Right cardiac atrium (tissue), 5 donors: ENCODE measurements at regions not wholly inside any gene's neighbourhood (a gene's known extent, or its start where the extent isn't known, plus 50 kb on each side); places are given as distances from the start of the nearest gene placed in this dataset.
"Not testable (repeated sequence)": the region's sequence is repeated elsewhere in the genome, so short reads cannot be mapped to it uniquely, and the experiment has no call there.

Experiments used
- ATAC-seq, 2 donors: fragments of 200-7000 bp; cut with Tn5 transposase; one replicate each; pipeline versions ENCODE4 v1.8.0 to v1.9.1; 2020; ENCODE audit warnings: moderate library complexity in 2 of 2, mild to moderate bottlenecking in 1 of 2
- DNase-seq, 3 donors: peaks; one replicate each; pipeline ENCODE4 v3.0.0-alpha.2; 2020
- H3K27ac ChIP-seq: one replicate; pipeline ENCODE4 v1.5.1; 2013; ENCODE audit warnings: mild to moderate bottlenecking, low read length, control low read depth, moderate library complexity
- H3K27me3 ChIP-seq: one replicate; pipeline ENCODE4 v1.6.1; 2013; ENCODE audit not compliant: control insufficient read depth, insufficient read depth
- H3K4me1 ChIP-seq: one replicate; pipeline ENCODE4 v1.6.1; 2013; ENCODE audit warnings: low read length; ENCODE audit not compliant: control insufficient read depth, insufficient read depth
- H3K4me3 ChIP-seq: one replicate; pipeline ENCODE4 v1.5.1; 2013; ENCODE audit warnings: low read length, control low read depth
- H3K9me3 ChIP-seq: one replicate; pipeline ENCODE4 v1.6.1; 2013; ENCODE audit warnings: low read length; ENCODE audit not compliant: control insufficient read depth
- WGBS: extraction: QIAGEN DNeasy Blood & Tissue Kit; methylation state at CpG from one replicate; pipeline ENCODE4 v1.1.7; 2013; 5-methylcytosine and 5-hydroxymethylcytosine counted together
- intact Hi-C, 4 donors: fragments of 100-400 bp; cut with DNase I; formaldehyde crosslinking; loops; one replicate each; pipeline versions ENCODE4 v1.11.0 to v1.14.0; 2022 to 2023
- donor health status: healthy with polysubstance abuse.
- donor health status: DM: no; HTN: yes; CAD: no.
- donor health status: DM: no; HTN: no; CAD: no.
- donor health status: DM: no; HTN: yes; CAD: no; lungs with severe emphysema.
- donor health status: DM: yes; HTN: yes; CAD: no.

DNA sequence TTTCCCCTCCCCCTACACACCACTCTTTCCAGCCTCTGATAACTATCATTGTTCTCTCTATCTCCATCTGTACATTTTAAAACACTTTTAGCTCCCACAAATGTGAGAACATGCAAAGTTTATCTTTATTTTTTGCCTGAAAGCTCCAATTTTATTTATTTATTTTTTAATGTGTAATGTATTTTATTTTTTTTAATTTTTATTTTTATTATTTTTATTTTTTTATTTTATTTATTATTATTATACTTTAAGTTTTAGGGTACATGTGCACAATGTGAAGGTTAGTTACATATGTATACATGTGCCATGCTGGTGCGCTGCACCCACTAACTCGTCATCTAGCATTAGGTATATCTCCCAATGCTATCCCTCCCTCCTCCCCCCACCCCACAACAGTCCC lies 340.3 kb upstream of the RIOK2 start:
- no CpG with 5 or more reads among the region's 2 CpGs for WGBS
- H3K4me1 ChIP-seq, H3K27me3 ChIP-seq, ATAC-seq, H3K27ac ChIP-seq, DNase-seq, intact Hi-C loops, H3K4me3 ChIP-seq, H3K9me3 ChIP-seq: not testable (repeated sequence)

- DNase-seq (no peak), ATAC-seq (no peak)
- no peaks in the 10 kb centered on the region for H3K4me1 ChIP-seq
- no peak overlapping the region for H3K4me3 ChIP-seq
- WGBS = 74% methylated on average over 2 of the region's 2 CpGs
- intact Hi-C loops = no loop called here
- no peaks in the 10 kb centered on the region for H3K27me3 ChIP-seq
- no peaks in the 10 kb centered on the region for H3K9me3 ChIP-seq
- H3K27ac ChIP-seq = no peak overlapping the region
Measured at GRCh38 chr5:97525780-97526179, 342.7 kb upstream of the RIOK2 start.

DNA sequence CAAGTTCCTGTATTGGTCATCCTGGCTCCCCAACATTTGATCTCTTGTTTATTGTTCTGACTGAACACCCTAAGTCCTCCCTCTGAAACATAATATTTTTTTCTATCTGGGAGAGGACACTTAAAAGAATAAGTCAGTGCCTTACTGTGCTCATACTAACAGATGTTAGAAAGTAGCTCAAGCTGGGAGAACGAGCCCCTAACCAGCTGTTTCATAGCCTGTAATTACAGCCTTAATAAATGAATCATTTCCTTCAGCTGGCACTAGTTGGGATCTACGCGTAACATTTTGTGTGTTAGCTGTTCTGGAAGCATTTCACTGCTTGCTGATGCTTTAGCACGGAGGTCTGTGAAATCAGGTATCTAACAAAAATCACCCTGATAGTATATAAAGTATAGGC lies 345.9 kb upstream of the RIOK2 start:
- DNase-seq (no peak), ATAC-seq (peak in 1 of 2 donors; percentile 28)
- no peaks in the 10 kb centered on the region for H3K27me3 ChIP-seq
- intact Hi-C loops = no loop called here
- 42% methylated on average over 4 of the region's 4 CpGs for WGBS
- no peaks in the 10 kb centered on the region for H3K9me3 ChIP-seq
- no peak overlapping the region for H3K4me3 ChIP-seq
- no peak overlapping the region for H3K27ac ChIP-seq
- no peaks in the 10 kb centered on the region for H3K4me1 ChIP-seq

DNA sequence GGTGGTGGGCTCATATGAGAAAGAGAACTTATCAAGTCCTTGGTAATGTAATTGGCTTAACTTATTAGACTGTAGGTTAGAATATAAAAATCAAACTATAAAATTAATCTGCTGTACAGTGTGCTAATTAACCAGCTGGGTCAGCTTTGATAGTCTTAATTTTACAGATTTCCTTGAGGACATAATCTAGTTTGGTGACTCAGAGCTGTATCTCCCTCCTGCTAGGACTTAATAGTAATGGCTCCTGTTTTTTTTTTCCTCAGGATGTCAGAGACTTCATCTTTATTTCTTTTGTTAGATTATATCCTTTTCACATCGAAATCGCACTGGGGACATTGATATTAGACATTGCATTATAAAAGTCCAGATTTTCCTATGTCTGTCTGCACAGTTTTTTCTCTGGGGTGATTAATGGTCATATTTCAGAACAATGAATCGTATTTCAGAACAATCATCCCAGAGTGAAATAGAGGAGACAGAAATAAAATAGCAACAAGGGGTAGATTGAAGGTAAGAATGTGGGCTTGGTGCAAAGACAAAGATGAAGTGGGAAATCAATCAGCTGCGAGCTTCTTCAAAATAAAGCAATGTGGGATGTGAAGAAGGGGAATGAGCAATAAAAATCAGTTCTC lies 346.4 kb upstream of the RIOK2 start:
- Histone ChIP-seq H3K4me1 (no peaks in the 10 kb centered on the region), H3K27ac (no peak overlapping the region), H3K4me3 (no peak overlapping the region), H3K9me3 (no peaks in the 10 kb centered on the region), H3K27me3 (no peaks in the 10 kb centered on the region)
- 47% methylated on average over 4 of the region's 4 CpGs for WGBS
- ATAC-seq (no peak), DNase-seq (no peak)
- intact Hi-C loops = no loop called here

GRCh38 chr5:97531549-97531948 lies 348.5 kb upstream of the RIOK2 start:
- H3K4me3 ChIP-seq = no peak overlapping the region
- intact Hi-C loops = loop anchor here in 2 of 4 donors (5.0 to 10.0 kb wide), 3 partner anchors 104 to 299 kb away; no protein-coding TSS in a partner anchor
- H3K27me3 ChIP-seq = no peaks in the 10 kb centered on the region
- no peaks in the 10 kb centered on the region for H3K4me1 ChIP-seq
- DNase-seq (no peak), ATAC-seq (no peak)
- no peaks in the 10 kb centered on the region for H3K9me3 ChIP-seq
- WGBS = 69% methylated on average over 2 of the region's 2 CpGs
- H3K27ac ChIP-seq = no peak overlapping the region

DNA sequence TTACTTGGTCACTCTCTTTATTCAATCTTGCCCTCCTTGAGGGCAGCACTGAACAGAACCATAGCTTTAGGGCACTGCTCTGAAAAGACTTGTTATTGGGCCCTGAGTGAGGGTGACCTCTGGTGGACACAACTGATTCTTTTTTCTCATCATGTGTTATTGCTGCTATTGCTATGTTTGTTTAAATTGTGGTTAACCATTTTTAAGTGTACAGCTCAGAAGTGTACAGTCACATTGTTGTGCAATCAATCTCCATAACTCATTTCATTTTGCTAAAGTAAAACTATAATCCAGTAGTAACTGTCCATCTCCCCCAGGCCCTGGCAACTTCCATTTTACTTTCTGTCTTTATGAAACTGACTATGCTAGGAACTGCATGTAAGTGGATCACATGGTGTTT lies 351.1 kb upstream of the RIOK2 start:
- H3K4me1 ChIP-seq = no peaks in the 10 kb centered on the region
- no peak overlapping the region for H3K27ac ChIP-seq
- no peak overlapping the region for H3K4me3 ChIP-seq
- no peaks in the 10 kb centered on the region for H3K9me3 ChIP-seq
- intact Hi-C loops = loop anchor here in 2 of 4 donors (5.0 to 10.0 kb wide), 3 partner anchors 107 to 302 kb away; no protein-coding TSS in a partner anchor
- no peak for DNase-seq
- ATAC-seq = peak; percentile 82 to 84
- H3K27me3 ChIP-seq = no peaks in the 10 kb centered on the region

DNA sequence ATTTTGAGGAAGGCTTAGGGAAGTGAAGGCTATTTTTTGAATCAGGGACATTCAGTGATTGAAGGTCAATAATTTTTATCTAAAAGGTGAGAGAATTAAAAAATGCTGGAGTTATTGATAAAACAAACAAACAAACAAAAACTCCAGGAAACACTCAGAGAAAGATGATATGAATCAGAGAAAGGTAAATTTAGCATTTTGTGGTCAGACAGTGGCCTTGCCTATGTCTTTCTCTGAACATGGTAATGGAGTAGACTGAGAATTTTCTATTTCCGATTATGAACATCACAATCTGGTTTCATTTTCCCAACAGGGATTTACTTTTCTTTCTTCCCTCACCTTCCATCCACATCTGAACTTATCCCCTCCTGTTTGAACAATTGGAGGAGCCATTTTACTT lies 353.6 kb upstream of the RIOK2 start:
- ATAC-seq (no peak), DNase-seq (no peak)
- intact Hi-C loops = loop anchor here in 2 of 4 donors (5.0 to 10.0 kb wide), 2 partner anchors 99 to 302 kb away; no protein-coding TSS in a partner anchor
- Histone ChIP-seq H3K4me1 (no peaks in the 10 kb centered on the region), H3K27ac (no peak overlapping the region), H3K9me3 (no peaks in the 10 kb centered on the region), H3K27me3 (no peaks in the 10 kb centered on the region), H3K4me3 (no peak overlapping the region)
- 87% methylated on average over 1 of the region's 1 CpG for WGBS

DNA sequence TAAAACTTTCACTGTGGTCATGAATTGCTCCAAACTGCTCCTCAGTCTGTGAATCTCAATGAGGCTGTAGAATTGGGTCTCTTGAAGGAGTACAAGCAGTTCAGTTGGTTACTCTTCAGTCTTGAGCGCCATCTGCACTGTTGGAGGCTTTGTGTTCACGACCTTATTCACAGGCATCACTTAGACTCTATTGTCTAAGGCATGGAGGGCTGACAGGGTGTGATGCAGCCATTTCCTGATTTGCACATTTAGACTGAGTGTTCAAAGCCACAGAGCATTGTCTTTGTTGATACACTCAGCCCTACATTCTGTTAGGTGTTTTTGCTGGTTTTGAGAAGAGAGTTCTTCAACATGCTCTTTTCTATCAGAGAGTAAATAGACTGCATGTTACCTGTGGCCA lies 355.9 kb upstream of the RIOK2 start:
- WGBS = 58% methylated on average over 2 of the region's 2 CpGs
- intact Hi-C loops = loop anchor here in 2 of 4 donors (5.0 to 10.0 kb wide), 2 partner anchors 102 to 304 kb away; no protein-coding TSS in a partner anchor
- Histone ChIP-seq H3K4me3 (no peak overlapping the region), H3K9me3 (no peaks in the 10 kb centered on the region), H3K27ac (no peak overlapping the region), H3K4me1 (no peaks in the 10 kb centered on the region), H3K27me3 (no peaks in the 10 kb centered on the region)
- no peak for ATAC-seq
- DNase-seq = no peak

GRCh38 chr5:97541864-97542263 lies 358.8 kb upstream of the RIOK2 start:
- no peaks in the 10 kb centered on the region for H3K9me3 ChIP-seq
- no peak overlapping the region for H3K27ac ChIP-seq
- 92% methylated on average over 20 of the region's 20 CpGs for WGBS
- ATAC-seq (no peak), DNase-seq (peak in 1 of 3 donors; percentile 44)
- H3K4me1 ChIP-seq = no peaks in the 10 kb centered on the region
- no peaks in the 10 kb centered on the region for H3K27me3 ChIP-seq
- intact Hi-C loops = no loop called here
- H3K4me3 ChIP-seq = no peak overlapping the region

GRCh38 chr5:97542469-97542868 lies 359.4 kb upstream of the RIOK2 start:
- Histone ChIP-seq H3K27ac (no peak overlapping the region), H3K9me3 (no peaks in the 10 kb centered on the region), H3K4me3 (no peak overlapping the region), H3K27me3 (no peaks in the 10 kb centered on the region), H3K4me1 (no peaks in the 10 kb centered on the region)
- ATAC-seq = no peak
- intact Hi-C loops = no loop called here
- DNase-seq = no peak
- 96% methylated on average over 1 of the region's 1 CpG for WGBS

- no peaks in the 10 kb centered on the region for H3K4me1 ChIP-seq
- no peak overlapping the region for H3K4me3 ChIP-seq
- H3K27me3 ChIP-seq = no peaks in the 10 kb centered on the region
- ATAC-seq (no peak), DNase-seq (no peak)
- intact Hi-C loops = no loop called here
- no peaks in the 10 kb centered on the region for H3K9me3 ChIP-seq
- 37% methylated on average over 4 of the region's 4 CpGs for WGBS
- H3K27ac ChIP-seq = no peak overlapping the region
Measured at GRCh38 chr5:97543166-97543565, 360.1 kb upstream of the RIOK2 start.

GRCh38 chr5:97544240-97544639 lies 361.2 kb upstream of the RIOK2 start:
- intact Hi-C loops = no loop called here
- no peak for DNase-seq
- Histone ChIP-seq H3K27me3 (no peaks in the 10 kb centered on the region), H3K27ac (no peak overlapping the region), H3K4me3 (no peak overlapping the region), H3K9me3 (no peaks in the 10 kb centered on the region), H3K4me1 (no peaks in the 10 kb centered on the region)
- ATAC-seq = no peak
- 31% methylated on average over 3 of the region's 3 CpGs for WGBS
